ENCODE measurements at regions not wholly inside any gene's neighbourhood (a gene's known extent, or its start where the extent isn't known, plus 50 kb on each side); places are given as distances from the start of the nearest gene placed in this dataset.

GRCh38 chr17:53909802-53910201, 87.1 kb downstream of the KIF2B start:
- intact Hi-C loops (cut with DNase I) = no loop called here
- TF ChIP-seq CTCF (IDR thresholded peaks at IDR 0.05) = no peak
- Histone ChIP-seq H3K4me1 (no peaks in the 10 kb centered on the region), H3K9me3 (no peaks in the 10 kb centered on the region), H3K4me3 (no peak overlapping the region), H3K27ac (no peak overlapping the region), H3K27me3 (no peaks in the 10 kb centered on the region), H3K36me3 (no peaks in the 10 kb centered on the region)
- DNase-seq (ENCODE audit: low spot score in 2 of 2) = no peak

- H3K36me3 ChIP-seq = no peaks in the 10 kb centered on the region
- H3K27me3 ChIP-seq = no peaks in the 10 kb centered on the region
- no peaks in the 10 kb centered on the region for H3K4me1 ChIP-seq
- no peak overlapping the region for H3K4me3 ChIP-seq
- DNase-seq (ENCODE audit: low spot score in 2 of 2) = no peak
- TF ChIP-seq CTCF (IDR thresholded peaks at IDR 0.05) = no peak
- intact Hi-C loops (cut with DNase I) = no loop called here
- H3K27ac ChIP-seq = no peak overlapping the region
- no peaks in the 10 kb centered on the region for H3K9me3 ChIP-seq
Measured at GRCh38 chr17:53912117-53912516, 89.4 kb downstream of the KIF2B start.

- TF ChIP-seq CTCF (IDR thresholded peaks at IDR 0.05) = no peak
- H3K27ac ChIP-seq = no peak overlapping the region
- intact Hi-C loops (cut with DNase I) = no loop called here
Measured at GRCh38 chr17:53919356-53919755, 96.6 kb downstream of the KIF2B start.

GRCh38 chr17:53924530-53925455, 102.1 kb downstream of the KIF2B start:
- no peak for DNase-seq (ENCODE audit: low spot score in 2 of 2)
- intact Hi-C loops (cut with DNase I) = no loop called here
- Histone ChIP-seq H3K27me3 (no peaks in the 10 kb centered on the region), H3K4me3 (no peak overlapping the region), H3K27ac (no peak overlapping the region), H3K36me3 (no peaks in the 10 kb centered on the region), H3K4me1 (no peaks in the 10 kb centered on the region), H3K9me3 (no peaks in the 10 kb centered on the region)
- no peak for TF ChIP-seq CTCF (IDR thresholded peaks at IDR 0.05)

More at GRCh38 chr17:53919356-53919755, 96.6 kb downstream of the KIF2B start:
- H3K27me3 ChIP-seq = no peaks in the 10 kb centered on the region
- H3K4me3 ChIP-seq = no peak overlapping the region
- no peak for DNase-seq (ENCODE audit: low spot score in 2 of 2)
- H3K4me1 ChIP-seq = no peaks in the 10 kb centered on the region
- no peaks in the 10 kb centered on the region for H3K36me3 ChIP-seq
- H3K9me3 ChIP-seq = no peaks in the 10 kb centered on the region

- Histone ChIP-seq H3K27me3 (no peaks in the 10 kb centered on the region), H3K9me3 (no peaks in the 10 kb centered on the region), H3K4me1 (no peaks in the 10 kb centered on the region), H3K4me3 (no peak overlapping the region), H3K36me3 (no peaks in the 10 kb centered on the region), H3K27ac (no peak overlapping the region)
- DNase-seq (ENCODE audit: low spot score in 2 of 2) = no peak
- intact Hi-C loops (cut with DNase I) = no loop called here
- no peak for TF ChIP-seq CTCF (IDR thresholded peaks at IDR 0.05)
Measured at GRCh38 chr17:53932386-53932785, 109.7 kb downstream of the KIF2B start.
